Activated CD4-positive, alpha-beta T cell treated with anti-CD3 and anti-CD28 coated beads, Interleukin-2, amount 50 U/mL, for 24 hours (primary cell): ENCODE measurements at regions not wholly inside any gene's neighbourhood (a gene's known extent, or its start where the extent isn't known, plus 50 kb on each side); places are given as distances from the start of the nearest gene placed in this dataset.

Source experiments
- DNase-seq, 2 donors: peaks; one replicate each; pipeline ENCODE4 v3.0.0-alpha.2; 2020; ENCODE audit warnings: low read depth in 1 of 2, low spot score in 1 of 2

DNA sequence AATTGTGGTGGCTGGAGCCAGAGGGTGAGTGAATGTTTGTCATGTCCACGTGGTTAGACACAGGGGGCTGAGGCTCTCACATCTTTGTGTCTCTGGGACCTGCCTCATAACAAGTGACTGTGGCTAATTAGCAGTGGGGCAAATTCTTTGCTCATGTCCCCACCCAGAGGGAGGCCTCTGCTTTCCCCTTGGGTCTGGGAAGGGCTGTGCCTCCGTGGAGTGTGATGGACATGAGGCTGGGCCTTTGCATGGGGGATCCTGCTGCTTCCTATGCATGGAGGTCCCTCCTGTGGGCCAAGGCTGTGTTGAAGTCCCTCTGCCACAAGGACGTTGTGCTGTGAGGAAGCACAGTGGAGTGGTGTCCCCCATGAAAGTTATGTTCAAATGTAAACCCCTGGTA is 327.4 kb upstream of the SHH start:
- no peak for DNase-seq

DNA sequence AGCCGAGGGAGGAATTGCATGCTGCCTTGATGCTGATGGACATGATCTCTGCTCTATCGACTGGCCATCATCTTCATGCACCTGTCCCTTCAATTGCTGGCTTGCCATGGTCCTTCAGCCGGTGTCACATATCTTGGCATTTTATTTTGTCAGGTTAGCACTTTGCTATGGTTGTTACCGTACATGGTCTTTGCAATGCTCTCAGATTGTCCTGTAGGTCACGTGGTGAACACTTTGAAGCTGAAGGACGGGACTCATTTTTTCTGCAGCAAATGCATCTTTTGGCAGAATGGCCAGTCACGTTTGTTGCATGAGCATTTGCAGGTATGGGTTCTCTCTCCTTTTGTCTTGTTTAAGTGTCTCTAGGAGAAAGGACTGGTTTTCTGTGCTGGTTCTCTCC is 326.8 kb upstream of the SHH start:
- no peak for DNase-seq

DNA sequence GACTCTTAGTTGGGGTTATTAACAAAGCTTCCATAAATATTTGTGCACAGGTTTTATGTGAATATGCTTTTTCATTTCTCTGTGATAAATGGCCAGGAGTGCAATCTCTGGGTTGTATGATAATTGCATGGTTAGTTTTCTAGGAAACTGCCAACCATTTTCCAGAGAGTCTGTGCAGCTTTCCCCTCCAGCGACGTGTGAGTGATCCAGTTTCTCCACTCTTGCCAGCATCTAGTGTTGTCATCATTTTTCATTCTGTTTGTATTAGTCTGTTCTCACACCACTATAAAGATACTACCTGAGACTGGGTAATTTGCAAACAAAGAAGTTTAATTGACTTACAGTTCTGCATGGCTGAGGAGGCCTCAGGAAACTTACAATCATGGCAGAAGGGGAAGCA is 319.6 kb upstream of the SHH start:
- no peak for DNase-seq

DNA sequence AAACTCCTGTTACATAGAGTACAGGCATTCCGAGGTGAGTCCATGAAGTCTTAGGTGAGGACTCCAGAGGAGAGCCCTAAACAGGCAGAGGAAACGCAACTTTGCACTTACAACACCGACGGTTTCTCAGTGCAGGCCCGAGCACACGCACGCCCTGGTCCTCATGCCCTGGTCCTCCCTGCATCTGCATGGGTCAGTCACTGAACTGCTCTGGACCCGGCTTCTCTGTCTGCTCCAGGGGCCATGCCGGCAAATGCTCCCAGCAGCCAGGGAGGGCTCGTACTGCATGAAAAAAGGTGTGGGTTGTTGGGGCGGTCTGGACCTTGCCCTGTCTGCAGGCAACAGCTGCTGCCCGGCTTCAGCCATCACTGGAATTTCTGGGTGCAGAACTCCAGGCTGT is 317.3 kb upstream of the SHH start:
- no peak for DNase-seq

- DNase-seq: no peak
Measured at GRCh38 chr7:156128496-156128895, 316.2 kb upstream of the SHH start.

DNA sequence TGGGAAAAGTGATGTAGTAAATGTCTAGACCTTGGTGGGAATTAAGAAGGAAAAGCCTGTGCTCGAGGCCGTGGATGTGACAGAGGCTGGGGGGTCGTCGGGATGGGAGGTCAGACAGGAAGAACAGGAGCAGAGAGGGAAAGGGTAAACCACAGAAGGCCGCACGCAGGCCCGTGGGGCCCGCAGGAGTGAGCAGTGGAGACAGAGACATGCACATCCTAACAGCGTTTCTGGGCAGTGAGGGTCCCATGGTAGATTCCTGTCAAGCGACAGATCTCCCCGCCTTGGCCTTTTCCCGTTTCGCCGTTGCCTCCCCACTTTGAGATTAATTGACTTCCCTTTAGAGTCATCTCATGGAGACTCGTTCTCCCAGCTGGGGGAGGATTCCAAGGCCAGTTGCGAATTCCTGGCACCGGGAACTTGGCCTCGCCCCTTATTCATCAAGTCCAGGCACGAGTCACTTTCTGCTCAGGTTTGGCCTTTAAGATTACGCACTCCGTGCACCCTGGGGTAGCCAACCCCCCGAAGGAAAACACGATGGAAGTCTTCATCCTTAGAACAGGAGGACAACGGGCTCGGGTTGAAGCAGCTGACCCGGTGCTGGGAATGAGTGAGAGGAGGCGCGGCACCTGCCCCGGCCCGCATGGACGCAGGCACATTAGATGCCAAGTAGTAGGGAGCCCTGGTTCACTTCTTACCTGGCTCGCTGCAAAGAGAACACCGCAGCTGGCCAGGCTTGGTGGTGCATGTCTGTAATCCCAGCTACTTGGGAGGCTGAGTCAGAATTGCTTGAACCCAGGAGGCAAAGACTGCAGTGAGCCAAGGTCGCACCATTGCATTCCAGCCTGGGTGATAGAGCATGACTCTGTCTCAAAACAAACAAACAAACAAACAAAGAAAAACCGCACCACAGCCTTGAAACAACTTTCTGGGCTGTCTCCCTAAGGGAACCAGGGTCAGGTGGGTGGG is 315.2 kb upstream of the SHH start:
- DNase-seq: no peak

DNA sequence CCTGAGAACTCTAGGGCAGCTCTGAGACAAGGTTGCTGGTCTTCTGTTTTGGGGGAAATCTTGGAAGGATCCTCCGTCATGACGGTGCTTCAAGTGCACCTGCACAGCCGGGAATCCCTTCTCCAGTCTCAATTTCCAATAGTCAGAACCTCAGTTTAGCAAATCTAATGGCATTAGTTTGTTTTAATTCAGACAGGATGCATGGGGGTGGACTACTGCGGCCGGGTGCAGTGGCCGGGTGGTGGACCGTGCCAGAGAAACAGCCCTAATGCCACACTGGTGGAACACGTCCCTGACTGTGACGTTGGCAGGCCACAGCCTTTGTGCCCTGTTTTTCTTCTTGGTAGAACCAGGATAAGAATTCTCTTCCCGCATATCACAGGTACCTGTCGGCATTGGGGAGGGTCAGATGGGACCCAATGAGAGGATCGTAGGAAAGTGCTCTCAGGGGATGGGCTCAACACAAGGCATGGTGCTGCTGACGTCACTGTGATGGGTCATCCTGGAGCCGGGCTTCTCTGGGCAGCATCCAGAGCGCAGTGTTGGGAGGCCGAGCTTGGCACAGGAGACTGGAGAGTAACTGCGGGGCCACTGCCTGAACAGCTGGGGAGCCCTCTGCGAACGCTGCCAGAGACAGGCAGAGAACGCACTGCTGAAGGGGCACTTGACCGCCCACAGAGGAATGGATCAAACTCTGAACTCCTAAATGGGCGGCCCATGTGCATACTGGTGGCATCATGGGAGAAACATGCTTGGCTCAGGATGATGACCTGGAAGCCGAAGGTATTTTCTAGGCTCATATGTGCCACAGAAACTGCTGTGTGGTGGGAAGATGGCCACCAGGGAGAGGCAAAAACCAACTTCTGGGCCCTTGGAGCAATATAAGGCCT is 313.8 kb upstream of the SHH start:
- DNase-seq: no peak

DNA sequence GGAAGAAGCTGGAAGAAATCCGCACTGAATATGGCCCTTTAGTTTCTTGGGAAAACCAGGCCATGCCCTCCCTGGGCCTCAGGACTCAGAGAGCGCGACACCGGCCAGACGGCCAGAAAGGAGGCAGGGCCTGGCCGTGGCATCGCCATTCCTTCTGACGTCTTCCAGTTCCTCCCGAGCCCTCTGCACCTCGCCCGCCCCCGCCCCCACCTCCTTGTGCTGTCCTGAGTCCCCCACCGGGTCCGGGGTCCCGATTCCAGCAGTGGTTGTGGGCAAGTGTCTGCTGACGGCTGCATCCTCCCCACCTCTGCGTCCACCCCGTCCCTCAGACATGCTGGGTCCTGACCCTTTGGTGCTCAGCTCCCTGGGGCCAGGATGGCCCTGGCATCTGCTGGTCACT is 312.1 kb upstream of the SHH start:
- no peak for DNase-seq

- no peak for DNase-seq
Measured at GRCh38 chr7:156123362-156123761, 311.1 kb upstream of the SHH start.

GRCh38 chr7:156122752-156123354 is 310.6 kb upstream of the SHH start:
- DNase-seq: no peak

GRCh38 chr7:156121956-156122355 is 309.7 kb upstream of the SHH start:
- DNase-seq: no peak

GRCh38 chr7:156121434-156121833 is 309.2 kb upstream of the SHH start:
- DNase-seq: no peak

DNA sequence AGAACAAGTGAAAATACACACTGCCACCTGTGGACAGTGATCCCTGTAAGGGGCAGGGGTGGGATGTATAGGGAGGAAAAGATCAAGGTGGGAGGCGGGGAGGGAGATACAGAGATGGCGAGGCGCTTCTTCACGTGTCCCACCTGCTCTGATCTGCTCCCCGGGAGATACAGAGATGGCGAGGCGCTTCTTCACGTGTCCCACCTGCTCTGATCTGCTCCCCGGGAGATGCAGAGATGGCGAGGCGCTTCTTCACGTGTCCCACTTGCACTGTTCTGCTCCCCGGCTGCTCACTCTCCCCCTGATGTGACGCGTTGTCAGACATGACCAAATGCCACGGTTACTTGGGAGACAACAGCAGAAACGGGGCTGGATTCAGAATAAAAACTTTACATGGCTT is 308.3 kb upstream of the SHH start:
- DNase-seq: no peak

- no peak for DNase-seq
Measured at GRCh38 chr7:156119771-156120170, 307.5 kb upstream of the SHH start.

DNA sequence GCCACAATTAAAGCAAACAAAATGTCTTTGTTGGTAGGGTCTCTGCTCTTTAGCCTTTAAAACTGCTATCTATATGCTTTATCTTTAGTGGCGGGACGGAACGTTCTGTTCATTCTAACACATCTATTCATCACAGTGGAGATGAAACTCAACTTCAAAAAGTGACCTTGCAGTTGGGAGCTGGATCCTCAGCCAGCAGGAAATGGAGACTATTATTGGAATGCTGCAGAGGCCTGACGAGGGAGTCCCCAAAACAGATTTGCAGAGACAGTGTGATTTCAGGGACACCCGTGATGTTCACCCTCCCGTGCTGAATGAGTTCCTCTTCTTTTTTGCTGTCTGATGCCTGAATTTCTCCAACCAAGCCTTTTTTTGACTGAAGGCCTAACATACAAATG is 306.0 kb upstream of the SHH start:
- DNase-seq: no peak

DNA sequence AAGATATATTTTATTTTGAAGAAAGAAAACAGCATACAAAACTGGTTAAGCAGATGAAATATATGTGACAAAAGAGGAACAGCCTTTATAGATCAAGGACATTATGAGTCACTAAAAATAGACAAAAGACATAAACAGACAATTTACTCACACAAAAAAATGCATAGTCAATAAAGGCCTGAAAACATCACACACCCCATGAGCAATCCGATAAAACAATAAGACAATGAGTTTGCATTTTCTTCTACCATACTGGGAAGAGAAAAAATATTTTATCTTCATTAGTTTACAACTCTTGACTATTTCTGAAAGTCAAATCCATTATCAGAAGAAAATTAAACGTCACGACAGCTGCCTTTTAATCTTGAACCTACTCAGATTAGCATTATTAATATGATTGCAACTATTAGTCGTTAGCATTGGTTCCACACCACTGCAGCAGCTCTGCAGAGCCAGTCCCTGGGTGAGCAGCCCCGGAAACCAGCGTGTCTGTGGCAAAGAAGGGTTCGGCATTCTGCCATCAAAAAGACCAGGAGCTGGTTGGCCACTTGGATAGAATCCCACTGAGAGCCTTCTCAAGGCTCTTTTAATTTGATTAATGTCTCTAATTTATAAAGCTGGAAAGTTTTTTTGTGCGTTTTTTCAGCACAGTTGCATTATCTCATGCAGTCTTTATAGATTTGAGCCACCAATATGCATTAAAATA is 305.4 kb upstream of the SHH start:
- DNase-seq: no peak

- DNase-seq: no peak
Measured at GRCh38 chr7:156116514-156117215, 304.4 kb upstream of the SHH start.

GRCh38 chr7:156115582-156115981 is 303.3 kb upstream of the SHH start:
- no peak for DNase-seq

GRCh38 chr7:156113731-156114130 is 301.5 kb upstream of the SHH start:
- no peak for DNase-seq

GRCh38 chr7:156109988-156110387 is 297.7 kb upstream of the SHH start:
- DNase-seq: no peak
